B cell (primary cell): ENCODE measurements at regions not wholly inside any gene's neighbourhood (a gene's known extent, or its start where the extent isn't known, plus 50 kb on each side); places are given as distances from the start of the nearest gene placed in this dataset.

Experiments used
- EZH2 ChIP-seq: IDR thresholded peaks from 2 replicates; pipeline ENCODE4 v1.6.1; 2012; ENCODE audit warnings: borderline replicate concordance, low read depth, mild to moderate bottlenecking, moderate library complexity, low read length; ENCODE audit not compliant: insufficient read depth, poor library complexity, severe bottlenecking
- TF ChIP-seq, protein P1 (sequence below): fragments of 200-600 bp; IDR thresholded peaks from one replicate; pipeline ENCODE4 v1.8.0; 2022; ENCODE audit warnings: antibody characterized with exemption, mild to moderate bottlenecking

DNA sequence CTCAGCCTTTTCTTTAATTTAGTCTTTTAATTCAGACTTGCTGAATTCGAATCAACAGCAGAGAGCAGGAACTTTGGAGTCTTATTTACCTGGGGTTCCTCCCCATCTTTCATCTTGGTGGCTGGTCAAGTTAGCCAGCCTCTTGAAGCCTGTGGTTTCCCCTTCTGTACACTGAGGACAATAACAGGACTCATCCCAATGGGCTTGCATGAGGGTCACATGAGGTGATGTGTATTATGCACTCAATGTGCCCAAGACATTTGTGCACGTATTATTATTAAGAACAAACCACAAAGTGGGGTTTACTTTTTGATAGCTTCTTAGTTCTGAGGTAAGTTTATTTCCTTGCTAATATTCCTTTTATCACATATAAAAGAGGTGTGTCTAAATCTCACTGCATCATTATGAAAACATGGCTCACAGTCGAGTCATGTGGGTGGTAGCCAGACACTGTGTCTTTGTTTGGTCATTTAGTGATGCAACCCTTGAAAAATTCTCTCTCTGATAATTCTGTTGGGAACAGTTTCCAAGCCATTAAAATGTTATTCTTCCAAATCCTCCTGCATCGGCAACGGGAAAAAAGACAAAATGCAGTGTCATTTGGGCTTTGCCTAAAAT lies 86.5 kb upstream of the GRB10 start:
- TF ChIP-seq EZH2, result no peak
- TF ChIP-seq, protein P1, sequence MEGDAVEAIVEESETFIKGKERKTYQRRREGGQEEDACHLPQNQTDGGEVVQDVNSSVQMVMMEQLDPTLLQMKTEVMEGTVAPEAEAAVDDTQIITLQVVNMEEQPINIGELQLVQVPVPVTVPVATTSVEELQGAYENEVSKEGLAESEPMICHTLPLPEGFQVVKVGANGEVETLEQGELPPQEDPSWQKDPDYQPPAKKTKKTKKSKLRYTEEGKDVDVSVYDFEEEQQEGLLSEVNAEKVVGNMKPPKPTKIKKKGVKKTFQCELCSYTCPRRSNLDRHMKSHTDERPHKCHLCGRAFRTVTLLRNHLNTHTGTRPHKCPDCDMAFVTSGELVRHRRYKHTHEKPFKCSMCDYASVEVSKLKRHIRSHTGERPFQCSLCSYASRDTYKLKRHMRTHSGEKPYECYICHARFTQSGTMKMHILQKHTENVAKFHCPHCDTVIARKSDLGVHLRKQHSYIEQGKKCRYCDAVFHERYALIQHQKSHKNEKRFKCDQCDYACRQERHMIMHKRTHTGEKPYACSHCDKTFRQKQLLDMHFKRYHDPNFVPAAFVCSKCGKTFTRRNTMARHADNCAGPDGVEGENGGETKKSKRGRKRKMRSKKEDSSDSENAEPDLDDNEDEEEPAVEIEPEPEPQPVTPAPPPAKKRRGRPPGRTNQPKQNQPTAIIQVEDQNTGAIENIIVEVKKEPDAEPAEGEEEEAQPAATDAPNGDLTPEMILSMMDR, result no peak
